ENCODE measurements at regions not wholly inside any gene's neighbourhood (a gene's known extent, or its start where the extent isn't known, plus 50 kb on each side); places are given as distances from the start of the nearest gene placed in this dataset.

GRCh38 chr17:34780438-34780837 is 180.8 kb downstream of the CCT6B start:
- no peak for TF ChIP-seq ZNF484 (CRISPR knock-in tag; IDR thresholded peaks at IDR 0.05; ENCODE audit: borderline replicate concordance, low read depth)
- no peak for TF ChIP-seq ZBTB2 (CRISPR knock-in tag; IDR thresholded peaks at IDR 0.05; ENCODE audit: low read depth)
